Mesothelial cell of epicardium (in vitro differentiated cells): ENCODE measurements at regions not wholly inside any gene's neighbourhood (a gene's known extent, or its start where the extent isn't known, plus 50 kb on each side); places are given as distances from the start of the nearest gene placed in this dataset.

Experiments used
- DNase-seq, 2 experiments: peaks; one replicate each; pipeline ENCODE4 v3.0.0; 2021; ENCODE audit warnings: low spot score in 2 of 2; ENCODE audit not compliant: unreplicated experiment in 2 of 2
- H3K27ac Mint-ChIP-seq: 2 replicates; pipeline ENCODE4 v1.8.0; 2021; ENCODE audit warnings: mixed read lengths
- H3K27me3 Mint-ChIP-seq: 2 replicates; pipeline ENCODE4 v1.8.0; 2021; ENCODE audit warnings: low read depth, mixed read lengths
- H3K36me3 Mint-ChIP-seq: 2 replicates; pipeline ENCODE4 v1.8.0; 2021; ENCODE audit warnings: mixed read lengths
- H3K4me1 Mint-ChIP-seq: 2 replicates; pipeline ENCODE4 v1.8.0; 2021; ENCODE audit warnings: mixed read lengths
- H3K4me3 Mint-ChIP-seq: 2 replicates; pipeline ENCODE4 v1.8.0; 2021; ENCODE audit warnings: mild to moderate bottlenecking, moderate library complexity, mixed read lengths
- H3K9me3 Mint-ChIP-seq: 2 replicates; pipeline ENCODE4 v1.8.0; 2021; ENCODE audit warnings: mixed read lengths
- CTCF ChIP-seq: fragments of 200-600 bp; sonication (generic); IDR thresholded peaks from one replicate; pipeline ENCODE4 v1.5.0; 2021; ENCODE audit warnings: antibody characterized with exemption; ENCODE audit not compliant: unreplicated experiment

DNA sequence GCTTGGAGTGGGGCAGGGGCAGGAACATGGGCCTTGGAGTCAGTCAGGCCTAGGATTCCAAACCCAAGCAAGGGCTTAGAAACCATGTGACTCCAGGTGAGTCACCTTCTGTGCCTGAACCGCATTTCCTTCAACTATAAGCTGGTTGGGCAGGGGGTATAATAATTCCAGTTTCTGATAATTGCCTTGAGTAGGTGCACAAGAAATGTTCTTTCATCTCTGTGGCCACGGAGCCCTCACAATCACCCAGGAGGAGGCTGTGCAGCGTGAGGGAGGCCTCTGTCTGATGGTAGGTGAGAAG, 112.1 kb upstream of the HAAO start:
- Mint-ChIP-seq H3K4me3 (no peak overlapping the region), H3K36me3 (no peaks in the 10 kb centered on the region), H3K4me1 (peaks cover 48% of the 10 kb centered on the region), H3K27ac (no peak overlapping the region), H3K27me3 (no peaks in the 10 kb centered on the region), H3K9me3 (no peaks in the 10 kb centered on the region)
- DNase-seq = no peak
- no peak for TF ChIP-seq CTCF

DNA sequence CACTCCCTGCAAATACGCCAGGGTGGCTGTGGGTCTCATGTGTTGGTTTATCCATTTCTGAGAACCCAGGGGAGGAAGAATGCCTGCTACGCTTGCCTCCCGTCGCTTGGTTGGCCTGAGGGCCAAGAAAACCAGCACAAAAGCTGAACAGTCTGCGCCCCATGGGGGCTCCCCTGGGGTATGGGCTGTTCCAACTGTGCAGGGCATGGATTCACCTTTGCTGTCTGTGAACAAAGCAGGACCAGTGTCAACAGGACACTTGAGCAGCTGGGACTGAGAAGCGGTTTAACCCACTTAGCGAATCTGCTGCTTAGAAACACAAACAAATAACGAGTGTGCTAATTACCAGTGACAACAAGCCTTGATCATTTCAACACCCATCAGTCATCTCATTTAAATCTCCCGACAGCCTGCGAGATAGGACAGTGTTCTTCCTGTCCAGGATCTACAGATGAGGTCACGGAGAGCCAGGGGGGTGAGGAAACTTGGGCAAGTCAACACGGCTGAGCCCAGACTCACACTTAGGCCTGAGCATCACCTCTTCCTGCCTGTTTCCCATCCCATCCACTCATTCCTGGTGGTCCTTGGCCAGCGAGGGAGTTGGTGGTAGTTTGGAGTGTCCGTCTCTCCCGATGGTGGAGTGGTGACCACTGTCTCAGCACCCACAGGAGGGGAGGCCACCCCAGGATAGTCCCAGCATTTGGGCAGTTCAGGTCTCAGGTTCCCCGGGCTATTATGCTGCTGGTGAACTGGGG, 111.6 kb upstream of the HAAO start:
- peak overlapping the region; percentile 16 for H3K27ac Mint-ChIP-seq
- H3K36me3 Mint-ChIP-seq = no peaks in the 10 kb centered on the region
- H3K27me3 Mint-ChIP-seq = no peaks in the 10 kb centered on the region
- TF ChIP-seq CTCF = no peak
- no peak overlapping the region for H3K4me3 Mint-ChIP-seq
- peaks cover 49% of the 10 kb centered on the region for H3K4me1 Mint-ChIP-seq
- H3K9me3 Mint-ChIP-seq = no peaks in the 10 kb centered on the region
- DNase-seq = no peak

- TF ChIP-seq CTCF = no peak
- H3K27me3 Mint-ChIP-seq = no peaks in the 10 kb centered on the region
- H3K4me1 Mint-ChIP-seq = peaks cover 49% of the 10 kb centered on the region
- no peaks in the 10 kb centered on the region for H3K36me3 Mint-ChIP-seq
- H3K4me3 Mint-ChIP-seq = no peak overlapping the region
- peaks cover under 1% of the 10 kb centered on the region for H3K9me3 Mint-ChIP-seq
- H3K27ac Mint-ChIP-seq = peak overlapping the region; percentile 35
- DNase-seq = no peak
Measured at GRCh38 chr2:42902939-42903709, 110.7 kb upstream of the HAAO start.

- TF ChIP-seq CTCF = no peak
- Mint-ChIP-seq H3K9me3 (peaks cover 5% of the 10 kb centered on the region), H3K4me3 (no peak overlapping the region), H3K4me1 (peaks cover 34% of the 10 kb centered on the region), H3K27me3 (no peaks in the 10 kb centered on the region), H3K27ac (peak overlapping the region; percentile 82), H3K36me3 (no peaks in the 10 kb centered on the region)
- DNase-seq = no peak
Measured at GRCh38 chr2:42901076-42901640, 108.8 kb upstream of the HAAO start.

GRCh38 chr2:42900289-42900891, 108.0 kb upstream of the HAAO start:
- TF ChIP-seq CTCF = no peak
- Mint-ChIP-seq H3K27me3 (no peaks in the 10 kb centered on the region), H3K9me3 (peaks cover 5% of the 10 kb centered on the region), H3K4me1 (peaks cover 30% of the 10 kb centered on the region), H3K27ac (peak overlapping the region; percentile 77), H3K4me3 (no peak overlapping the region), H3K36me3 (no peaks in the 10 kb centered on the region)
- DNase-seq = no peak
